ENCODE measurements at regions not wholly inside any gene's neighbourhood (a gene's known extent, or its start where the extent isn't known, plus 50 kb on each side); places are given as distances from the start of the nearest gene placed in this dataset.

GRCh38 chr18:59987102-59987501 lies 87.3 kb downstream of the PMAIP1 start:
- no peak for DNase-seq
- Histone ChIP-seq H3K9me3 (no peaks in the 10 kb centered on the region), H3K4me1 (no peaks in the 10 kb centered on the region), H3K27me3 (peaks cover 14% of the 10 kb centered on the region), H3K4me3 (no peak overlapping the region), H3K36me3 (no peaks in the 10 kb centered on the region), H3K27ac (no peak overlapping the region)
- WGBS, 2 donors (ENCODE audit: low coverage in 1 of 2), result 51 to 53% methylated on average over 3 to 4 of the region's 4 CpGs
- intact Hi-C loops (cut with DNase I; ENCODE audit: low total_unique reads), result loop anchor here (5.0 kb wide), 1 partner anchor 1515 kb away; no protein-coding TSS in a partner anchor
- in situ Hi-C loops (cut with MboI; ENCODE audit: low pct_ligation_motif_present in 1 of 4, low pct_unique_long_range_greater_than_20kb in 1 of 4, low sequenced_read_pairs in 3 of 4), result loop anchor here (10.0 to 25.0 kb wide), 4 partner anchors 150 to 568 kb away; no protein-coding TSS in a partner anchor
- TF ChIP-seq POLR2AphosphoS5 (IDR thresholded peaks at IDR 0.05), result no peak
- no peak for TF ChIP-seq CTCF (IDR thresholded peaks at IDR 0.05)
- TF ChIP-seq EP300 (IDR thresholded peaks at IDR 0.05; ENCODE audit: low read depth), result no peak
- TF ChIP-seq POLR2A (IDR thresholded peaks at IDR 0.05), result no peak

DNA sequence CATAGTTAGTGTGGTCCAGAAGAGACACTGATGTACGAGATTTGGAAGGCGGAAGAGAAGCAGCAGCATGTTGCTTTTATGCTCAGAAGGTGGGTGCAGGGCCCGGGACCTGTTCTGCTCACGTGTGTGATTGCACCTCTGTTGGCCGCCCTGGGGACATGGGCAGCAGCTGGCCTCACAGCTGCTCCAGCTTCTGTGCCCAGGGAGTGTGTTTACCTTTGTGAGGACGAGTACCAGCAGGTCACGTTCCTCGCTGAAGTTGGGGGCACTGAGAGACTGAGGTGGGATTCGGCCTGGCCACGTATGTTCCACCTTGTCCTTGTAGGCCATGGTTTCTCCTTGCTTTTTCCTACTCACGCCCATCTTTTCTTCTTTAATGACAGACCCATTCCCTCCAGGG lies 86.3 kb downstream of the PMAIP1 start:
- TF ChIP-seq EP300 (IDR thresholded peaks at IDR 0.05; ENCODE audit: low read depth) (no peak), POLR2AphosphoS5 (IDR thresholded peaks at IDR 0.05) (no peak), CTCF (IDR thresholded peaks at IDR 0.05) (no peak)
- H3K4me3 ChIP-seq, result no peak overlapping the region
- H3K9me3 ChIP-seq, result no peaks in the 10 kb centered on the region
- in situ Hi-C loops (cut with MboI; ENCODE audit: low pct_ligation_motif_present in 1 of 4, low pct_unique_long_range_greater_than_20kb in 1 of 4, low sequenced_read_pairs in 3 of 4), result loop anchor here (10.0 to 25.0 kb wide), 4 partner anchors 149 to 569 kb away; no protein-coding TSS in a partner anchor
- DNase-seq, result no peak
- WGBS, 2 donors (ENCODE audit: low coverage in 1 of 2), result 67 to 73% methylated on average over 3 to 11 of the region's 11 CpGs
- H3K4me1 ChIP-seq, result no peaks in the 10 kb centered on the region
- peaks cover 14% of the 10 kb centered on the region for H3K27me3 ChIP-seq
- no peaks in the 10 kb centered on the region for H3K36me3 ChIP-seq
- intact Hi-C loops (cut with DNase I; ENCODE audit: low total_unique reads), result loop anchor here (5.0 kb wide), 1 partner anchor 1516 kb away; no protein-coding TSS in a partner anchor
- no peak overlapping the region for H3K27ac ChIP-seq

DNA sequence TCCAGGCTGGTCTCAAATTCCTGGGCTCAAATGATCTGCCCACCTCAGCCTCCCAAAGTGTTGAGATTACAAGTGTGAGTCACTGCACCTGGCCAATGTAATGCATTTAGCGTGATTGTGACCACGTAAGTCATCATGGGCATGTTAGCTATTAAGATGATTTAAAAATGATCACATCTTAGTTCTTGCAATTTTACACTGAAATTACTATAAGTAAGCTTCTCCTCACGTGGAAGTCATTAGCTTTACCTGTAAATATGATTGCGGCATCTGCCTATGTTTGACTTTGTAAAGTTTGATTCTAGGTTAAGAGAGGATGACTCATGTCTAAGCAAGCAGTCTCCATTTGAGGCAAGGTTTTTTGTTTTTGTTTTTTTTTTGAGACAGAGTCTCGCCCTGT lies 85.5 kb downstream of the PMAIP1 start:
- TF ChIP-seq EP300 (IDR thresholded peaks at IDR 0.05; ENCODE audit: low read depth) (no peak), POLR2A (IDR thresholded peaks at IDR 0.05) (no peak), POLR2AphosphoS5 (IDR thresholded peaks at IDR 0.05) (no peak), CTCF (IDR thresholded peaks at IDR 0.05) (no peak)
- in situ Hi-C loops (cut with MboI; ENCODE audit: low pct_ligation_motif_present in 1 of 4, low pct_unique_long_range_greater_than_20kb in 1 of 4, low sequenced_read_pairs in 3 of 4), result loop anchor here (10.0 to 25.0 kb wide), 4 partner anchors 148 to 570 kb away; no protein-coding TSS in a partner anchor

GRCh38 chr18:59983506-59983905 lies 83.7 kb downstream of the PMAIP1 start:
- 96 to 100% methylated on average over 1 to 4 of the region's 4 CpGs for whole genome bisulfite sequencing, 2 donors (ENCODE audit: low coverage in 1 of 2)
- intact Hi-C loops (cut with DNase I; ENCODE audit: low total_unique reads), result no loop called here

More for the DNA sequence above, 85.5 kb downstream of the PMAIP1 start:
- no peak for DNase-seq
- WGBS, 2 donors (ENCODE audit: low coverage in 1 of 2), result 81 to 86% methylated on average over 3 to 5 of the region's 5 CpGs
- intact Hi-C loops (cut with DNase I; ENCODE audit: low total_unique reads), result loop anchor here (5.0 kb wide), 1 partner anchor 1517 kb away; no protein-coding TSS in a partner anchor
- Histone ChIP-seq H3K27me3 (peaks cover 14% of the 10 kb centered on the region), H3K4me1 (no peaks in the 10 kb centered on the region), H3K9me3 (no peaks in the 10 kb centered on the region), H3K4me3 (no peak overlapping the region), H3K27ac (no peak overlapping the region), H3K36me3 (no peaks in the 10 kb centered on the region)

More at GRCh38 chr18:59983506-59983905, 83.7 kb downstream of the PMAIP1 start:
- DNase-seq, result no peak
- Histone ChIP-seq H3K36me3 (no peaks in the 10 kb centered on the region), H3K27ac (no peak overlapping the region), H3K4me1 (no peaks in the 10 kb centered on the region), H3K27me3 (peaks cover 2% of the 10 kb centered on the region), H3K4me3 (no peak overlapping the region), H3K9me3 (no peaks in the 10 kb centered on the region)
- in situ Hi-C loops (cut with MboI; ENCODE audit: low pct_ligation_motif_present in 1 of 4, low pct_unique_long_range_greater_than_20kb in 1 of 4, low sequenced_read_pairs in 3 of 4), result loop anchor here (10.0 to 25.0 kb wide), 4 partner anchors 146 to 571 kb away; no protein-coding TSS in a partner anchor
- TF ChIP-seq CTCF (IDR thresholded peaks at IDR 0.05) (no peak), POLR2AphosphoS5 (IDR thresholded peaks at IDR 0.05) (no peak), POLR2A (IDR thresholded peaks at IDR 0.05) (no peak), EP300 (IDR thresholded peaks at IDR 0.05; ENCODE audit: low read depth) (no peak)
